Astrocyte (in vitro differentiated cells and primary cell): ENCODE measurements at regions not wholly inside any gene's neighbourhood (a gene's known extent, or its start where the extent isn't known, plus 50 kb on each side); places are given as distances from the start of the nearest gene placed in this dataset.

Experiments used
- DNase-seq: peaks from one replicate; pipeline ENCODE4 v3.0.0-alpha.2; 2010; ENCODE audit warnings: low read depth
- FAIRE-seq: peaks from 2 replicates; lab custom pipeline; 2011; peaks lifted over from hg19 to GRCh38; lab: Jason Lieb, UNC
- H2AFZ ChIP-seq: 2 replicates; pipeline ENCODE4 v1.6.0; 2012; ENCODE audit warnings: low read depth, low read length, inconsistent platforms
- H3K27ac ChIP-seq: 2 replicates; pipeline ENCODE4 v1.5.1; 2011; ENCODE audit warnings: low read depth, low read length, inconsistent platforms
- H3K27me3 ChIP-seq: 2 replicates; pipeline ENCODE4 v1.6.0; 2011; ENCODE audit warnings: low read length, inconsistent platforms; ENCODE audit not compliant: insufficient read depth
- H3K36me3 ChIP-seq: 2 replicates; pipeline ENCODE4 v1.5.1; 2011; ENCODE audit warnings: low read length, inconsistent platforms; ENCODE audit not compliant: insufficient read depth
- H3K4me1 ChIP-seq: 2 replicates; pipeline ENCODE4 v1.5.1; 2011; ENCODE audit warnings: low read length, inconsistent platforms; ENCODE audit not compliant: insufficient read depth
- H3K4me2 ChIP-seq: 2 replicates; pipeline ENCODE4 v1.6.0; 2012; ENCODE audit warnings: low read length, inconsistent platforms
- H3K4me3 ChIP-seq: 2 replicates; pipeline ENCODE4 v1.5.1; 2011; ENCODE audit warnings: low read depth, mild to moderate bottlenecking, low read length, inconsistent platforms; ENCODE audit not compliant: insufficient read depth
- H3K79me2 ChIP-seq: 2 replicates; pipeline ENCODE4 v1.6.0; 2012; ENCODE audit warnings: mild to moderate bottlenecking, low read length, inconsistent platforms; ENCODE audit not compliant: insufficient read depth
- H3K9ac ChIP-seq: 2 replicates; pipeline ENCODE4 v1.6.0; 2012; ENCODE audit warnings: mild to moderate bottlenecking, low read length, inconsistent platforms
- H3K9me3 ChIP-seq: 2 replicates; pipeline ENCODE4 v1.5.1; 2012; ENCODE audit warnings: low read depth, mild to moderate bottlenecking, low read length, inconsistent platforms; ENCODE audit not compliant: insufficient read depth
- H4K20me1 ChIP-seq: 2 replicates; pipeline ENCODE4 v1.6.0; 2012; ENCODE audit warnings: low read length, inconsistent platforms; ENCODE audit not compliant: insufficient read depth
- H3K27ac Mint-ChIP-seq: one replicate; pipeline ENCODE4 v1.8.0; 2021; ENCODE audit warnings: mild to moderate bottlenecking, mixed read lengths; ENCODE audit not compliant: unreplicated experiment
- H3K27me3 Mint-ChIP-seq: one replicate; pipeline ENCODE4 v1.8.0; 2021; ENCODE audit warnings: low read depth, mixed read lengths; ENCODE audit not compliant: unreplicated experiment
- H3K36me3 Mint-ChIP-seq: one replicate; pipeline ENCODE4 v1.8.0; 2021; ENCODE audit warnings: low read depth, mixed read lengths; ENCODE audit not compliant: unreplicated experiment
- H3K4me1 Mint-ChIP-seq: one replicate; pipeline ENCODE4 v1.8.0; 2021; ENCODE audit warnings: low read depth, mixed read lengths; ENCODE audit not compliant: unreplicated experiment
- H3K4me3 Mint-ChIP-seq: one replicate; pipeline ENCODE4 v1.8.0; 2021; ENCODE audit warnings: mild to moderate bottlenecking, moderate library complexity, mixed read lengths; ENCODE audit not compliant: unreplicated experiment
- H3K9me3 Mint-ChIP-seq: one replicate; pipeline ENCODE4 v1.8.0; 2021; ENCODE audit warnings: mild to moderate bottlenecking, mixed read lengths; ENCODE audit not compliant: unreplicated experiment
- EZH2 ChIP-seq: IDR thresholded peaks from 2 replicates; pipeline ENCODE4 v1.6.1; 2012; ENCODE audit warnings: mild to moderate bottlenecking, low read length, inconsistent platforms; ENCODE audit not compliant: insufficient read depth
- TF ChIP-seq, protein P1 (sequence below): IDR thresholded peaks from 2 replicates; pipeline ENCODE4 v1.5.1; 2011; ENCODE audit warnings: low read depth, mild to moderate bottlenecking, inconsistent platforms, low read length, moderate library complexity; ENCODE audit not compliant: insufficient read depth

DNA sequence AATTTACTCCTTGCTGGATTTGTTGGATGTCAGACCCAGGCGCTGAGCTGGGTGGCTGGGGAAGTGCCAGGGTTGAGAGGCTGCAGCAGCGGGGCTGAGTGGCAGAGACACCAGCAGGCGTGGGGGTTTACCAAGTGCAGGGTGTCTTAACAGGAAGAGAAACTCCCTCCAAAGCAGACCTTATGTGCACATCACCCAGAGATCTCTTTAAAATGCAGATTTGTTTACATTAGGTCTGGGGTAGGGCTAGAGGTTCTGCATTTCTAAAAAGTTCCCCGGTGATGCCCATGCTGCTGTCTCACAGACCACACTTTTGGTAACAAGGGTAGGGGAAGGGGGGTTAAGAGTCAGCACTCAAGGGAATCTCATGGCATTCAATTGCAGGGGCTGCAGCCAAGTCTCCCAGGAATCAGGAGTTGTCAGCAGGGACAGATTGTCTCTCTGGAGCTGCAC, 80.7 kb upstream of the OLFM4 start:
- no peak for FAIRE-seq
- Mint-ChIP-seq H3K27ac (no peak overlapping the region), H3K4me3 (no peak overlapping the region), H3K36me3 (no peaks in the 10 kb centered on the region), H3K9me3 (peaks cover 3% of the 10 kb centered on the region), H3K27me3 (peaks cover 13% of the 10 kb centered on the region), H3K4me1 (peaks cover 4% of the 10 kb centered on the region)
- Histone ChIP-seq H3K9me3 (peaks cover 3% of the 10 kb centered on the region), H3K4me3 (no peak overlapping the region), H3K79me2 (no peaks in the 10 kb centered on the region), H2AFZ (no peak overlapping the region), H3K36me3 (no peaks in the 10 kb centered on the region), H3K9ac (no peak overlapping the region), H3K4me1 (no peaks in the 10 kb centered on the region), H3K27me3 (no peaks in the 10 kb centered on the region), H3K4me2 (no peak overlapping the region), H4K20me1 (no peaks in the 10 kb centered on the region), H3K27ac (no peak overlapping the region)
- TF ChIP-seq, protein P1, sequence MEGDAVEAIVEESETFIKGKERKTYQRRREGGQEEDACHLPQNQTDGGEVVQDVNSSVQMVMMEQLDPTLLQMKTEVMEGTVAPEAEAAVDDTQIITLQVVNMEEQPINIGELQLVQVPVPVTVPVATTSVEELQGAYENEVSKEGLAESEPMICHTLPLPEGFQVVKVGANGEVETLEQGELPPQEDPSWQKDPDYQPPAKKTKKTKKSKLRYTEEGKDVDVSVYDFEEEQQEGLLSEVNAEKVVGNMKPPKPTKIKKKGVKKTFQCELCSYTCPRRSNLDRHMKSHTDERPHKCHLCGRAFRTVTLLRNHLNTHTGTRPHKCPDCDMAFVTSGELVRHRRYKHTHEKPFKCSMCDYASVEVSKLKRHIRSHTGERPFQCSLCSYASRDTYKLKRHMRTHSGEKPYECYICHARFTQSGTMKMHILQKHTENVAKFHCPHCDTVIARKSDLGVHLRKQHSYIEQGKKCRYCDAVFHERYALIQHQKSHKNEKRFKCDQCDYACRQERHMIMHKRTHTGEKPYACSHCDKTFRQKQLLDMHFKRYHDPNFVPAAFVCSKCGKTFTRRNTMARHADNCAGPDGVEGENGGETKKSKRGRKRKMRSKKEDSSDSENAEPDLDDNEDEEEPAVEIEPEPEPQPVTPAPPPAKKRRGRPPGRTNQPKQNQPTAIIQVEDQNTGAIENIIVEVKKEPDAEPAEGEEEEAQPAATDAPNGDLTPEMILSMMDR: no peak
- no peak for TF ChIP-seq EZH2
- no peak for DNase-seq

DNA sequence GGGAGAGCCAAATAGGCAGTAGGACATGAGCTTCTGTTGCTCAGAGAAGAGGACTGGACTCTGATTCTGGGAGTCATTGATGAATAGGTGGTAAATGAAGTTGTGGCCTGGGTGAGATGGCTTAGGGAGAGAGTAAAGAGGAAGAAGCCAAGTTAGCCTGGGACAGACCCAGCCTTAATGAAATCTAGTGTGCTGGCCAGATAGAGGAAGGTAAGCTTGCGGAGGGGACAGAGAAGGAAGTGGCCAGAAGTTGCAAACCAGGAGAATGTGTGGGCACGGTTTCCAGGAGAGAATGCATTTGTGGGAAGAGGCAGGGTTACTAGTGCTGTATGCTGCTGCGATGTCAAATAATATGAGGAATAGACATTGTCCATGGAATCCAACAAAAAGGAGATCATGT, 83.3 kb upstream of the OLFM4 start:
- no peak overlapping the region for H3K27ac Mint-ChIP-seq
- H3K4me2 ChIP-seq: no peak overlapping the region
- H3K4me3 Mint-ChIP-seq: no peak overlapping the region
- H2AFZ ChIP-seq: no peak overlapping the region
- no peak for FAIRE-seq
- peaks cover 3% of the 10 kb centered on the region for H3K9me3 Mint-ChIP-seq
- H3K4me3 ChIP-seq: no peak overlapping the region
- no peaks in the 10 kb centered on the region for H3K79me2 ChIP-seq
- H3K27ac ChIP-seq: no peak overlapping the region
- peaks cover 3% of the 10 kb centered on the region for H3K9me3 ChIP-seq
- no peaks in the 10 kb centered on the region for H3K4me1 Mint-ChIP-seq
- no peaks in the 10 kb centered on the region for H3K36me3 ChIP-seq
- no peaks in the 10 kb centered on the region for H4K20me1 ChIP-seq
- DNase-seq: no peak
- no peak for TF ChIP-seq EZH2
- TF ChIP-seq, protein P1: no peak
- H3K9ac ChIP-seq: no peak overlapping the region
- no peaks in the 10 kb centered on the region for H3K27me3 ChIP-seq
- no peaks in the 10 kb centered on the region for H3K36me3 Mint-ChIP-seq
- no peaks in the 10 kb centered on the region for H3K4me1 ChIP-seq
- H3K27me3 Mint-ChIP-seq: peaks cover 21% of the 10 kb centered on the region

DNA sequence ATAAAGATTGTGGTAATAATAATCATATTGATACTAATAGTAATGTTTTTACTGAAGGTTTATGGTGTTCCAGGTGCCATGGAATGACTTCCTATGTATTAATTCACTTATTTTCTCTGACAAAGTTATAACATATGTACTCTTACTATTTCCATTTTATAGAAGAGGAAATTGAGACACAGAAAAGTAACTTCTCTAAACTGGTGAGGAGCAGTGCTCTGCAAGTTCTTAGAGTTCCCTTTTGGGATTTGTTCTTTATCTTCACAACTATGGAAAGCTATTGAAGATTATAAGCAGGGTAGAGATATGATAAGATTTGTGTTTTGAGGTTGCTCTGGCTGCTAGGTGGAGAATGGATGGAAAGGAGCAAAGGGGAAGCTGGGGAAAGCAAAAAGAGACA, 83.9 kb upstream of the OLFM4 start:
- Histone ChIP-seq H3K9ac (no peak overlapping the region), H3K4me2 (no peak overlapping the region), H3K4me1 (no peaks in the 10 kb centered on the region), H3K79me2 (no peaks in the 10 kb centered on the region), H3K4me3 (no peak overlapping the region), H3K9me3 (peaks cover 3% of the 10 kb centered on the region), H3K27me3 (no peaks in the 10 kb centered on the region), H3K27ac (no peak overlapping the region), H3K36me3 (no peaks in the 10 kb centered on the region), H4K20me1 (no peaks in the 10 kb centered on the region), H2AFZ (no peak overlapping the region)
- TF ChIP-seq, protein P1: no peak
- TF ChIP-seq EZH2: no peak
- DNase-seq: no peak
- peaks cover 3% of the 10 kb centered on the region for H3K9me3 Mint-ChIP-seq
- no peaks in the 10 kb centered on the region for H3K36me3 Mint-ChIP-seq
- peaks cover 23% of the 10 kb centered on the region for H3K27me3 Mint-ChIP-seq
- H3K4me3 Mint-ChIP-seq: no peak overlapping the region
- H3K4me1 Mint-ChIP-seq: no peaks in the 10 kb centered on the region
- no peak for FAIRE-seq
- H3K27ac Mint-ChIP-seq: no peak overlapping the region
